GM18519 (cell line): ENCODE measurements at regions not wholly inside any gene's neighbourhood (a gene's known extent, or its start where the extent isn't known, plus 50 kb on each side); places are given as distances from the start of the nearest gene placed in this dataset.
A peak's percentile ranks its signal among the peaks of the same experiment; 100 is the strongest.

Experiments used
- ATAC-seq: cut with Tn5 transposase; IDR thresholded peaks from one replicate; pipeline ENCODE4 v1.9.1; 2021; ENCODE audit warnings: mild to moderate bottlenecking, moderate library complexity; ENCODE audit not compliant: unreplicated experiment, low FRiP score

DNA sequence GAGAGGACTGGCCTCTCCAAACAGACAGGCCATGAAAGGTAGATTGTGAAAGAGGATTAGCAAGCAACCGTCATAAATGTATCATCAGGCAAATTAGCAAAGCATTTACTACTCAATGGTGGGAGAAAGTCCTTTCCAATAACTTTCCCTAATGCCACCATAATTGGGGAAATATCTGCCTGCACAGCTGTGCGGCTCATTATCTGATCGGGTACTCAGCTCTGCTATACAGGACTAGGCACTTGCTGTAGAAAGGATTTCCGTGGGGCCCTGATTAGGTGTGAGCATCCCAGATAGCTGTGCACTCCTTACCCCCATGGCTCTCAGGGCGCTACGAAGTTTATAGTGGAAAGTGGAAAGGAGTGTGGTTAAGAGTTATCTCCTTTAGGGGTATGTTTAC lies 309.7 kb upstream of the PLET1 start:
- no peak for ATAC-seq

GRCh38 chr11:112579282-112579681 lies 318.6 kb upstream of the PLET1 start:
- ATAC-seq = no peak

DNA sequence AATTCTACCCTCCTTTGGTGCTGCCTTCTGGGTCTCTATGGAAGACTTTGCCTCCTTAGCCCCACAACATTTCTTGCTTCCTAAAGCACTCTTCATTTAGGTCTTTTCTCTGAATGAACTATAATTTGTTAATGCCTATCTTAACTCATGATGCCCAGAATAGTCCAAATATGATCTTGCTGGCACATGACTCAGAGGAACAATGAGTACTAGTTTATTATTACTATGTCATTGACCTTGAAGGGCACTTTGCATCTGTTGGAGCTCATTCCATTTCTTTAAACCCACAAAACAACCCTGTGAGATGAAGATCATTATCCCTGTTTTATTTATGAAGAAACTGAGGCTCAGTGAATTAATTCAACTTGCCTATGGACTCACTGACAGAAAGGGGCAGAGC lies 320.2 kb upstream of the PLET1 start:
- ATAC-seq = no peak

DNA sequence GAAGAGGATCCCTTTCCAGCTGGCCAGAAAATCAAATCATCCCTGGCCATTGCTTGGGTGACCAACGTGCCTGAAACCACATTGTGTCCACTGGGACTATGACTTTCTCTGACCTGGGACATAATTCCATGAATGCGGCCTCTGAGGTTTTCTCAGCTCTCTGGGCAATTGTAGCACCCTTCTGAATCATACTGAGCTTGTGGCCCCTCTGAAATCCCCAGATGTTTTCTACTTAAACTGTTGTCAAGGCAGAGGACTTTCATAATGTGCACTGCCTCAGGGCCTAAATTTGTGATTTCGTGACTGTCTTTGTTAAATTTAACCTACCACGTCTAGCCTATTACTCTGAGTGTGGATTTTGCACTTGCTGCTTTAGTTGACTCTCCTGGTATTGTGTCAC lies 321.1 kb upstream of the PLET1 start:
- no peak for ATAC-seq

GRCh38 chr11:112582366-112582765 lies 321.7 kb upstream of the PLET1 start:
- no peak for ATAC-seq

- peak; percentile 86 for ATAC-seq
Observed at GRCh38 chr11:112583261-112583893, 322.7 kb upstream of the PLET1 start.

- ATAC-seq = no peak
Observed at GRCh38 chr11:112584672-112585071, 324.0 kb upstream of the PLET1 start.

DNA sequence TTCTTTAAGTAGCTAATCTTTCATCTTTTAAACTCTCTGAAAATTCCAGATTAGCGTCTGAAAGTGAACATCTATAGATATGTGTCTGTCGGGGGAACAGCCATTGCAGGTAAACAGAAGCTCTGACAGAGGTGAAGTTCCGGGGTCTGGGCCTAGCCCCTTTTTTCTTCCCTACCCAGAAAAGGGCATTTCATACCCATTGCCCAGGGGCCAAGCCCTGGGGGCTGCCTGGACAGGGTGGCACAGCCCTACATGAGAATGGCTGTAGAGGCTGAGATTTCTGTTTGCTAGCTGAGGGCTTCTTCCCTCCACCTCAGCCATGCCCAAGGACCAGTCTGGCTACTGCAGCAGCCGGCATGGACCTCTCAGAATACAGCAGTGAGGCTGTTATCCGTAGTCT lies 327.0 kb upstream of the PLET1 start:
- no peak for ATAC-seq

- peak; percentile 32 for ATAC-seq
Observed at GRCh38 chr11:112588252-112588694, 327.6 kb upstream of the PLET1 start.

DNA sequence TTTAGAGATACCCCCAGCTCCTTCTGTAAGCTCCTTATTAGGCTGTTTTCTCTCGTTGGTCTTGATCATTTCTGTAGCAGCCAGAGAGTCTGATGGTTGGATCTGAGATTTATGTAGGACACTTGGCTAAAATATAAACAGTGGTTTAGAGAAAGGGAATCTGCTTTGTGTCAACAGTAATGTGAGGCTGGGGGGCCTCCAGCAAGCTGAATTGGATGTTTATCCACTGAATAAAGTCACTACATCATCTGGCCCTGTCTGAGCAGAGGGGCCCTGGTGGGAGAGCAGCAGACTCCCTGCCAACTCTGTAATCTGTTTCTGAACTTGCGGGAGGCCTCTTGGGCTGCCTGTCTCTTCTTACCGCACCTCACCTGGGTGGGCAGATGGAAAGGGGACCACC lies 328.5 kb upstream of the PLET1 start:
- no peak for ATAC-seq

DNA sequence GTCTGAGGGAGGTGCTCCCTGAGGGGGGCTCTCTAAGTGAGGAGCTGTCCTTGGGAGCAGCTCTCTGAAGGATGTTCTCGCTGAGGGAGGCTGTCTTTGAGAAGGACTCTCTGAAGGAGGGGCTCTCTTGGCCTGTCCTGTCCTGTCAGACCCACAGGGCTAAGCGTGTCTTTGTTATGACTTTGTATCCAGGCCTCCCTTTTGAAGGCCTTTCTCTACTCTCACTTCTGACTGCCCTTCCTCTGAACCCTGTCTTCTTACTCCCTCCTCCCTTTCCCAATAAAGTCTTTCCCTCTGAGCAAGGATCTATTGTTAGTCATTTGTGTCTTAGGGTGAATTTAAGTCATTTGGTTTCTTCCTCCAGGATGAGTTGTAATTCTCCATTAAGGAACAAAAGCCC lies 330.1 kb upstream of the PLET1 start:
- no peak for ATAC-seq

- ATAC-seq = no peak
Observed at GRCh38 chr11:112593440-112593839, 332.8 kb upstream of the PLET1 start.

GRCh38 chr11:112596324-112596723 lies 335.7 kb upstream of the PLET1 start:
- ATAC-seq = no peak

GRCh38 chr11:112597286-112597790 lies 336.7 kb upstream of the PLET1 start:
- ATAC-seq = no peak

DNA sequence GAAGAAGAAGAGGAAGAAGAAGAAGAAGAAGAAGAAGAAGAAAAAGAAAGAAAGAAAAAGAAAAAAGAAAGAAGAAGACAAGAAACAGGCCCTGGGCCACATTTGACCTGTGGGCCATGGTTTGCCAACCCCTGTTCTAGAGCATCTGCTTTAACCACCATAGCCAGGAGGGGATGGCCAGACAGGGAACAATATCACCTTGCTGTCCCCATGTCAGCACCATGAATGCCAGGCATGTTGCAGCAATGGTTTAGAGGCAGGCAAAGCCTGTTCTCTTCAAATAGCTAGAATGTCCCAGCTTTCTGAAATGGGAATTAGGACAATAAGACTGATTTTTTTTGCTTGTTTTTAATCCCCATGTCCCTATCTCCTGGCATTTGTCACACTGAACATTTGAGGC lies 338.6 kb upstream of the PLET1 start:
- ATAC-seq = no peak

DNA sequence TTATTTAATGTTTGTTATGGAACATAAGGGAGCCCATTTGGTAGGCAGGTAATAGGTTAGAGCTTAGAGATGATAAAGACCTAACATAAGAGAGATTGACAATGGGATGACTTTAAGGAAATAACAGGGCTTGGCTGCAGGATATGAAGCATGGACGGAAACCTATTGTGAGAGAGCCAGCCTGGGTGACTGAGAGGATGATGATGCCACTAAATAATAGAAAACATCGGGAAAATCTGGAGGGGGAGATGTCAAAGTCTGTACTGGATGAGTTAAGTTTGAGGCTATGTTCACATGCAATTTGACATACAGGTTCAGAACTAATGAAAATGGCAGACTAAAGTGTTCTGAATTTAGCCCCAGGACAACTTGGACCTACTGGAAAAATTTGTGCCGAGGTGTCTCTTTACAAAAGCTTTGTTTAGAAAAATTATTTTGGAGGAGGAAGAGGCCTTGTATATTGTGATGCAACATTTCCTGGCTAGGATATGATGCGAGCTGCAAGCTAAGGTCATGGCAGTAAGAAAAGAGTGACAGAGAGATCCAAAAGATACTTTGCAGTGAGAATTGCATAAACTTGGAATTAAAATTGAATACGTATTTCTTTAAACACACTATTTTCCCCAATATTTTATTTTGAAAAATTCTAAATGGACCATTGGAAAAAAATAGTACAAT lies 339.3 kb upstream of the PLET1 start:
- ATAC-seq = no peak

DNA sequence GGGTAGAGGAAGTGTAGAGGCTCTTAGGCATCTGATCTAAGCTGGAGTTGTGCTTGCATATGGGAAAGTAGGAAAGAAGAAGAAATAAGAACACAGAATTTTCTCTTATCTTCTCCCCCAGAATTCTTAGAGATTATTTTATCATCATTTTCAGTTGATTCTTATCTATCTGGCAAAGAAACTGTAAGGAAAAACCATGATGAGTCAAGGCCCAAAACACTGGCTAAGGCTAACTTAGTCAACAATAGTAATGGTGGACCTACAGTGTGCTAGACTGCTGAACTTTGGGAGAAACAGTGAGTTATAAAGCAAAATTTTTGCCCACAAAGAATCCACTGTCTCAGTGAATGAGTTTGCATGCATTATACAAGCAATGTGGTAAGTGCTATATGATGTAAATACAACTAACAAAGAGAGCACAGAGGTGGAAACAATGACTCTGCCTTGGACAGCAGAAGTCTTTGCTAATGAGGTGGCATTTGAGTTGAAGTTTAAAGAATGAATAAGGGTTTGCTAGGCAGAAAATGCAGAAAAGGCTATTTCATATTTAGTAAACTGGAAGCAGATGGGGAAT lies 344.5 kb upstream of the PLET1 start:
- no peak for ATAC-seq

- no peak for ATAC-seq
Observed at GRCh38 chr11:112606656-112607055, 346.0 kb upstream of the PLET1 start.

GRCh38 chr11:112608509-112608908 lies 347.8 kb upstream of the PLET1 start:
- ATAC-seq = no peak

DNA sequence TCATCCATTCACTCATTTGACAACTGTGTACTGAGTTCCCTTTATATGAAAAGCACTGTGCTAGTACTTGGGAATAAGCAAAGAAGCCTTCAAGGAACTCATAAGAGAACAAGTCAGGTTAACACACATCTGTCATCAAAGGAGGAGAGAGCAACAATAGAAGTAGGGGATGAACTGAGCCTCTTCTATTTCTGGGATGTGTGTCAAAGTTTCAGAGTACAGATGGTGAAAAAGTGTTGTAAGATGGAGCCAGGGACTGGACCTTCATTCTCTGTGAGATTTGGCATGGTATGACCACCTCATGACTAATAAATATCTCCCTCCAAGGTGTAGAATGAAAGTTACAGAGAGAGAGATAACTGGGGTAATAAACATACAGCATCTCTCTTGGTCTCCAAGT lies 349.8 kb upstream of the PLET1 start:
- no peak for ATAC-seq

DNA sequence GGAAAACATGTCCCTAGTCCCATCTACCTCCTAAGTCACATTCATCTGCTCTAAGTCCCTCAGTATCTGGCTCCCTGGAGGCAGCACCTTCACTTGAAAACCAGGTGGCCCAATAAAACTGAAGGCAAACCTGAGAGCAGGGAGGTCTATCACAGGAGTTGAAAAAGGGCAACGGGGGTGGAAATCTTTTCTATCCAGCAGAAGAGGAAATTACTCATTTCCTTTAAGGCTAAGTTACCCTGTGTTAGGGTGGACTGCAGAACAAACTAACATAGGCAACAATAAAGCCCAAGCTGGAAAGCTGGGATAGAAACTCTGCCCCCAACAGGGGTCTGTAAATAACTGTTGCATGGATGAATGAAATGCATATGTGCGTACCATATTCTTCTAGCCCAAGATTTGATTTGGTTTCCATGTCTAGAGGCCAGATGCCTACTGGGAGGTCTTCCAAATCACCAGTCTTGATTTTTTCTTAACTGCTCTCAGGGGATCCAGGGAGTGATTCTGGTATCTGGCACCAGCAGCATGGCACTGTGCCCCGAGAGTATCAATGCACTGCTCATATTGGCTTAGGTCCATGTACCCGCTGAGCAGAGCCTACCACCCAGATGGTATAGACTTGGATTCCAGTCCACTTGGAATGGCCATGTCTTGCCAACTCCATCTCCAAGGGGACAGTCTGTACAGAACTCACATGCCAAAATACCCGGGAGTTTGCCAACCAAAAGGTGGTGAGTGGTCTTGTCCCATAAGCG lies 350.0 kb upstream of the NCAM1 start:
- no peak for ATAC-seq
